Body of pancreas (tissue), 4 donors: ENCODE measurements at regions not wholly inside any gene's neighbourhood (a gene's known extent, or its start where the extent isn't known, plus 50 kb on each side); places are given as distances from the start of the nearest gene placed in this dataset.

Source experiments
- ATAC-seq: fragments of 150-250 bp; one replicate; pipeline ENCODE4 v1.9.1; 2016
- DNase-seq, 4 donors: peaks; one replicate each; pipeline ENCODE4 v3.0.0-alpha.2; 2019
- H3K27ac ChIP-seq, 4 donors: fragments of 200-600 bp; sonication (generic); 1 replicate in 3 of 4; 2 replicates in 1 of 4; pipeline versions ENCODE4 v1.5.1 to v1.6.1; 2016 to 2019; ENCODE audit warnings: mild to moderate bottlenecking in 1 of 4, mixed read lengths in 1 of 4, moderate library complexity in 1 of 4
- H3K27me3 ChIP-seq, 2 donors: fragments of 200-600 bp; sonication (generic); one replicate each; pipeline ENCODE4 v1.6.0; 2016; ENCODE audit warnings: mild to moderate bottlenecking in 1 of 2
- H3K36me3 ChIP-seq, 2 donors: fragments of 200-600 bp; sonication (generic); replicated peaks in 1 of 2; 2 replicates each; pipeline ENCODE4 v1.5.1; 2016; ENCODE audit warnings: low read depth in 2 of 2; ENCODE audit not compliant: insufficient read depth in 1 of 2
- H3K4me1 ChIP-seq: fragments of 200-600 bp; sonication (generic); one replicate; pipeline ENCODE4 v1.6.0; 2016
- H3K4me3 ChIP-seq, 2 donors: fragments of 200-600 bp; sonication (generic); 1 replicate in 1 of 2; 2 replicates in 1 of 2; pipeline ENCODE4 v1.5.1; 2016 to 2019
- H3K9me3 ChIP-seq, 3 donors: fragments of 200-600 bp; sonication (generic); 1 replicate in 2 of 3; 2 replicates in 1 of 3; pipeline ENCODE4 v1.5.1; 2016
- CTCF ChIP-seq, 7 experiments: fragments of 450-650 bp in 4 of 7; fragments of 200-600 bp in 3 of 7; sonication (generic) in 3 of 7; IDR thresholded peaks; one replicate each; pipeline ENCODE4 v1.5.1; 2016 to 2019; ENCODE audit warnings: antibody characterized with exemption in 7 of 7
- POLR2A ChIP-seq, 3 donors: fragments of 450-650 bp; IDR thresholded peaks; one replicate each; pipeline ENCODE4 v1.6.1; 2016; ENCODE audit warnings: antibody characterized with exemption in 3 of 3, mild to moderate bottlenecking in 2 of 3
- WGBS, 2 donors: methylation state at CpG; one replicate each; pipeline ENCODE4 v1.1.5; 2017; 5-methylcytosine and 5-hydroxymethylcytosine counted together
- intact Hi-C: fragments of 100-400 bp; cut with DNase I; formaldehyde crosslinking; loops from one replicate; pipeline ENCODE4 v1.15.1; 2023

GRCh38 chr4:84232309-84233095 is 266.6 kb downstream of the NKX6-1 start:
- WGBS, 2 donors, result 74 to 81% methylated on average over 7 of the region's 7 CpGs
- H3K27me3 ChIP-seq, result no peaks in the 10 kb centered on the region
- no peaks in the 10 kb centered on the region for H3K36me3 ChIP-seq
- no peak for TF ChIP-seq CTCF (IDR thresholded peaks at IDR 0.05)
- no peak for TF ChIP-seq POLR2A (IDR thresholded peaks at IDR 0.05)
- H3K4me1 ChIP-seq, result no peaks in the 10 kb centered on the region
- no peaks in the 10 kb centered on the region for H3K9me3 ChIP-seq
- DNase-seq (no peak), ATAC-seq (no peak)
- intact Hi-C loops, result no loop called here
- H3K4me3 ChIP-seq, result no peak overlapping the region
- H3K27ac ChIP-seq, result no peak overlapping the region

- WGBS, 2 donors, result 58 to 63% methylated on average over 2 of the region's 2 CpGs
- Histone ChIP-seq H3K27ac (no peak overlapping the region), H3K4me1 (no peaks in the 10 kb centered on the region), H3K9me3 (no peaks in the 10 kb centered on the region), H3K4me3 (no peak overlapping the region), H3K36me3 (no peaks in the 10 kb centered on the region), H3K27me3 (no peaks in the 10 kb centered on the region)
- ATAC-seq (no peak), DNase-seq (no peak)
- intact Hi-C loops, result no loop called here
- TF ChIP-seq CTCF (IDR thresholded peaks at IDR 0.05), result no peak
- no peak for TF ChIP-seq POLR2A (IDR thresholded peaks at IDR 0.05)
Measured at GRCh38 chr4:84231539-84232055, 267.5 kb downstream of the NKX6-1 start.

GRCh38 chr4:84224522-84224921 is 274.6 kb downstream of the NKX6-1 start:
- no peaks in the 10 kb centered on the region for H3K27me3 ChIP-seq
- intact Hi-C loops, result no loop called here
- no peak overlapping the region for H3K27ac ChIP-seq
- 48 to 67% methylated on average over 4 of the region's 4 CpGs for WGBS, 2 donors
- DNase-seq (no peak), ATAC-seq (no peak)
- no peaks in the 10 kb centered on the region for H3K9me3 ChIP-seq
- TF ChIP-seq POLR2A (IDR thresholded peaks at IDR 0.05), result no peak
- TF ChIP-seq CTCF (IDR thresholded peaks at IDR 0.05), result no peak
- H3K36me3 ChIP-seq, result no peaks in the 10 kb centered on the region
- no peaks in the 10 kb centered on the region for H3K4me1 ChIP-seq
- no peak overlapping the region for H3K4me3 ChIP-seq

- intact Hi-C loops, result no loop called here
- no peak for DNase-seq
- H3K9me3 ChIP-seq, result no peaks in the 10 kb centered on the region
- no peaks in the 10 kb centered on the region for H3K36me3 ChIP-seq
- no peaks in the 10 kb centered on the region for H3K4me1 ChIP-seq
- 51 to 55% methylated on average over 4 of the region's 4 CpGs for WGBS, 2 donors
- ATAC-seq, result no peak
- no peaks in the 10 kb centered on the region for H3K27me3 ChIP-seq
- H3K27ac ChIP-seq, result no peak overlapping the region
- no peak for TF ChIP-seq POLR2A (IDR thresholded peaks at IDR 0.05)
- no peak for TF ChIP-seq CTCF (IDR thresholded peaks at IDR 0.05)
- H3K4me3 ChIP-seq, result no peak overlapping the region
Measured at GRCh38 chr4:84221704-84222103, 277.4 kb downstream of the NKX6-1 start.

GRCh38 chr4:84220990-84221389 is 278.1 kb downstream of the NKX6-1 start:
- H3K27me3 ChIP-seq, result no peaks in the 10 kb centered on the region
- ATAC-seq (no peak), DNase-seq (no peak)
- no peak overlapping the region for H3K4me3 ChIP-seq
- H3K4me1 ChIP-seq, result no peaks in the 10 kb centered on the region
- no peak overlapping the region for H3K27ac ChIP-seq
- H3K36me3 ChIP-seq, result no peaks in the 10 kb centered on the region
- WGBS, 2 donors, result 70 to 76% methylated on average over 6 of the region's 6 CpGs
- no peaks in the 10 kb centered on the region for H3K9me3 ChIP-seq
- TF ChIP-seq POLR2A (IDR thresholded peaks at IDR 0.05) (no peak), CTCF (IDR thresholded peaks at IDR 0.05) (no peak)
- intact Hi-C loops, result no loop called here
